ENCODE measurements at regions not wholly inside any gene's neighbourhood (a gene's known extent, or its start where the extent isn't known, plus 50 kb on each side); places are given as distances from the start of the nearest gene placed in this dataset.

DNA sequence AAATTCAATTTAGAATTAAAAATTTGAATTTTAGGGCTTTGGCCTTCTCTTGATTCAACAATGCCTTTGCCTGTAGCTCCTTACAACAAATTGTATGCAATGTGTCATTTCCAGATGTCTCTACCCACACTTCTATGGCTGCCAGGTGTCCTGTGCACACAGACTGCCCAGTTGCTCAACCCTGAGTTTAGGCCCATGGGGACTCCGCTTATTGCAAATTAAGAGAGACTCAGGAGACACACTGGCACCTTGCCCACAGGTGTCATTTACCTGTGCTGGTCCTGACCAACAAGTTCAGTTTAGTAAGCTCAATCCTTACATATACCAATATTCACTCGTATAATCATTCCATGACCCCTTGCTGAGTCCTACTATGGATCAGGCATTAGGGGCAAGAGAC is 236.1 kb downstream of the OMA1 start:
- DNase-seq (ENCODE audit: low read depth in 2 of 2) = no peak

DNA sequence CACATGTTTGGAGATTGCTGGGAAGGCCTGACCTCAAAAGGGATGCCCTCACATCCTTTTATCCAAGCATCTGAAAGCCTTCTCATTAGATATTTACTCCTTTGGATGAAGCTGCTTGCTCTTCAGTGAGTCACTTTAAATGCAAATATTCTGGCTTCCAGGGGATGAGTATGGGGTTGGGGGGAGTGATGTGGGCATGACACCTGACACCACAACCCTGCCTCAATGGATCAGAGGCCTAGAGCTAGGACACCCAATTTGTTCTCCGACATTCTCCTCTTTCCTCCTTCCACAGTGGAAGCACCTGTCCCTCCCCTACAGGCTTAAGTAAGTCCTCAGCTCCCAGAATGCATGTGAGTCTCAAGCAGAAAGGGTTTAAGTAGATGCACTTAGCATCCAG is 238.3 kb downstream of the OMA1 start:
- DNase-seq (ENCODE audit: low read depth in 2 of 2) = no peak

DNA sequence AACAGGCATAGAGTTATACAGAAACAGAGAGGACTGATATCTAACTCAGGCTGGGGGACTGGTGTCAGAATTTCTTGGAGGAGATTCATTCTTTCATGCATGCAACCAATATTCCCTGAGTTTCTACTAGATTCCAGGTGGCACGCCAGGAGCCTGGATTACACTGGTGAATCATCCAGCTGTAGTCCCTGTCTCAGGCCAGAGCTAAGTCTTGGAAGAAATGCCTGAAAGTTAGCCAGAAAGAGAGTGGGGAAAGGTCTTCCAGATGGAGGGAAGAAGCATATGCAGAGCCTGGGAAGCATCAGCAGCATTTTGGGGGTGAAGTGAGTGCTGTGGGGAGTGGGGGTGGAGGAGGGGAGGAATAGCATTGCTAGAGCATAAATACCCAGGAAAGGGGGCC is 239.1 kb downstream of the OMA1 start:
- no peak for DNase-seq (ENCODE audit: low read depth in 2 of 2)

DNA sequence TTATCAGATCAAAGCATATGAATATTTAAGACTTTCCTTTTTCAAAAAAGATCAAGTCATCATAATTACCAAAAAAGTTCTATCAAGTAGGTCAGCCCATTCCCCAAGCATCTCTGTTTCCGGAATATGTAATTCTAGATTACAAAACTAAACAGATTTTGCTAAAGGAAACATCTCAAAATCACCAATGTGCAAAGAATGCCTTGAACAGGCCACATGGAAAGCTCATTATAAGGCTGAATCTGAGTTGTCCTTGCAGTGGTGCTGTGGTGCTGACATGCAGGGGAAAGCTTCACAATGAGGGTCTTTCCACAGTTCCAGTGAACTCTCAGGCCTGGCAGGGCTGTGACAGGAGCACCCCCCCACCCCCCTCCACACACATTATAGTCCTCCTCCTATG is 240.9 kb downstream of the OMA1 start:
- no peak for DNase-seq (ENCODE audit: low read depth in 2 of 2)

DNA sequence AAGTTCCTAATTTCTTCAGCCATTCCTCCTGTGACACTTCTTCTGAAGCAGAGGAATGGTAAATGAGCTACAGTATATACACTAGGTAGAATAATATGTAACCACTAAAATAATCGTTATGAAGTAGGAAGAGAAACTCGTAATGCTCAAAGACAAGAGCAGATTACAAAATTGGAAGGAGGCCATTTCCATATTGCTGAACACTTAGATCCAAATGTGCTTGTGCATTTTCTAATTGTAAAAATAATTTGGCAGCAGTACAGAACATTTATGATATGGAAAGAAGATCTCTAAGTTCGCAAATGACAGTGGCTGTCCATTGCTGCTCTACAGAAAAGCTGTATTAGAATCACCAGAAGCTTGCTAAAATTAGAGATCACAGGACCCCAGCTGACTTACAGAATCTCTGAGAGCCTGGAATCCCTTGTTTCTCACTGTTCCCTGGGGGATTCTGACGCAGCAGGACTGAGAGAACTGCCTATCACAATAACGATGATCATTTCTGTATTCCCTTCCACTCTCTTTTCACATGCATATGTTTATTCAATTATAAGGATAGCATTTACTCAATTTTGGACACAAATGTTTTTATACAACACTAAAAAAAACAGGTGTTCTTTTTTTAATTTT is 242.1 kb downstream of the OMA1 start:
- DNase-seq (ENCODE audit: low read depth in 2 of 2) = no peak

DNA sequence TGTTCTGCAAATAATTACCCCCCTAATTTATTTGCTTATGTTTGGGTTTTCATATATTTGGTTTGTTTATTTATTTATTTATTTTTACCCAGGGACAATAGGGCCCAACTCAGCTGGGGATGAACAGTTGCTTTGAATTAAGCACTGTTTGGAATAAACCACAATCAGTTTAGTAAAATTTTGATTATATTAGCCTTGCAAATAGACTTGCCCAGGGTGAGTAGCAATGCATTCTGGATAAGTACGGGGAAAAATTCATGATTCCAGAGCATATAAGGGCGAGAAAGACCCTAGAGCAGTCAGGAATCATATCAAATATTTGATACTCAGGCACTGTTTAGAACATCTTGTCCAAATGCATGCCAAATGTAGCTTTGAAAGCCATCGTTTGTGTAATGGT is 242.7 kb downstream of the OMA1 start:
- no peak for DNase-seq (ENCODE audit: low read depth in 2 of 2)

DNA sequence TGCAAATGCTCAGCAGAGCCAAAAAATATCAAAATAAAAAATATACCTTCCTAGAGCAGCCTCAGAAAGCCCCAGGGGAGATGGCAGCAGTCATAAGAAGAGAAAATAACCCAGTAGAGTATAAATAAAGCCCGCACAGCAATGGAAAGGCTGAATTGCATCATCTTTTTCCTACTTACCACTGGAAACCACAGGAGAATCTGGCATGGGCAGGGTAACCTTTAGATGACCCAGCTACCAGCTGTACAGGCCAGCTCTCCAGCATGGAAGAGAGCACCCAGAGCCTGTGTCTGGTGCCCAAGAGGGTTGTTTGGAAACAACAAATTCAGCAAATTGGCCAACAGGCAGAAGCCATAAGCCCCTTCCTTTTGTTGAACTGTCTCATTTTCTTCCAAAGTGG is 253.1 kb downstream of the OMA1 start:
- DNase-seq (ENCODE audit: low read depth in 2 of 2) = no peak

DNA sequence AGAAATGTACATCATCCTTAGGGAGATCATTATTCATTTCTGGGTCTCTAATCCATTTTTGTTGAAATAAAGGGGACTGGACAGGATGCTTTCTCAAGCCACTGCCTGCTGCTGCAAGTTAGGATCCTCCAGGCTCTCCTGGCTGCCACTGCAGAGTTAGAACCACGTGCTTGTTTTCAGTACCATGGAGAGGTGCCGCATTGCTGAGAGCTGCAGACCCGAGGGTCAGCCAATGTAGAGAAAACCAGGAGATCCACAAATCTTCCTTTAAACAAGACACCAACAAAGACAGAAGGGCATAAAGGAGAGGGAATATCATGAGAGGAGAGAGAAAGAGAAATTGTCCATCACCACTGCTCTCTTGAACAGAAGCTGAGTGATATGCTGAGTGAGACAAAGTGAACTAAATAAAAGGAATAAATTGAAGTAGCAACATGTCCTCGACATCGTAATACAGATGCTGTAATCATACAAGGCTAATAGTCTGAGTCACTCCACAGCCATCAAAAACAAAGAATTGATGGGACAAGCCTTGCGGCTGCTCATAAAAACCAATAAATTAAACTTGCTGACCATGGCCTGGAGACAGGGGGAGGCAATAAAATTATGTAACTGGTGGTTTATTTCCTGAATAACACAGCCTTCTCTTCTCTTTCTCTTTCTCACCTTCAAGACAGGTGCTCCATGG is 255.7 kb downstream of the OMA1 start:
- DNase-seq (ENCODE audit: low read depth in 2 of 2) = no peak

DNA sequence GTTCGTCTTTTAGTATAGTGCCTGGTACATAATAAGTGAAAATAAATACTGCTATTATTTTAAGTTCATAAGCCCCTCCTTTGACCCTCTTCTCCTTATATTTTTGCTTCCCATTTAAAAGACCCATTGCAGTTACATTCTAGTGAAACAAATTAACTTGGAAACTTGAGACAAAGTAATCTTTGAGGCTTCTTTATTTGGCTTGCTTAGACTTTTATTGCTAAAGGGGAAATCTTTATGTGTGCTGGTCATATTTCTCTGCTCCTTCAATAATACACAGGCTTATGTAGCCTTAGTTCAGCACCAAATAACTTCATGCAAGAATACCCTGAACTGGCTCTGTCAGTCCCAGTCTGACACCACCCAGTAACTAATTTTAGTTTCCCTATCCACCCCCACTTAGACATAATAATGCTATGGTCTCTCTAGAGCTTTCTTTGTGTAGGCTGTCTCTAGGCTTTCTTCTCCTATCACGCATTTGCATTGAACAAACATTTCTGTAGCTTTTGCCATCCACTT is 257.8 kb downstream of the OMA1 start:
- DNase-seq (ENCODE audit: low read depth in 2 of 2) = no peak

DNA sequence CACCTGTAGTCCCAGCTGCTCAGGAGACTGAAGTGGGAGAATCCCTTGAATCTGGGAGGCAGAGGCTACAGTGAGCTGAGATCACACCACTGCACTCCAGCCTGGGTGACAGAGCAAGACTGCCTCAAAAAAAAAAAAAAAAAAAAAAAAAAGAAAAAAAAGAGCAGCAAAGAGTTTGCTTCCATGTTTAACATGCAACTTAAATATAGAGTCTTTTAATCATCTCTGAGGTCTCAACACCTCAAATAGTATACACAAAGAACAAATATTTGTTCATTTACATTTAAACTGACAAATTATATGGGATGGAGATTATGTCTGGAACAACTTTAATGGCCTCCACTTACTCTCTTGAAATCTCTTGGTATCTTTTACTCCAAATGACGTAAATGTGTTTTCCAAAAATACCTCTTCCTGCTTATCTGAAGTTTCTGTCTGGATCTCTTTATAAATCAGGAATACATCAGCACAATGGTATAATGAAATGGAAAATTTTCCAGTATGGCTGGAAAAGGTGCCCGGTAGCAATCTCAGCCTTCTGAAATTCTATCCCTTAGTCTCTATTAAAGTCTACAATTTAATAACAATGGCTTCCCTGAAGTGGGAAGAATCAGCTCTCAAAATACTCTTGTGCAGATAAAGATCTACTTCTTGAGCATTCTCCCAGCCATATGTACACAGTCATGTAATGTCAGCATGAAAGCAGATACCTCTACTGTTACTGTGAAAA is 258.5 kb downstream of the OMA1 start:
- no peak for DNase-seq (ENCODE audit: low read depth in 2 of 2)

DNA sequence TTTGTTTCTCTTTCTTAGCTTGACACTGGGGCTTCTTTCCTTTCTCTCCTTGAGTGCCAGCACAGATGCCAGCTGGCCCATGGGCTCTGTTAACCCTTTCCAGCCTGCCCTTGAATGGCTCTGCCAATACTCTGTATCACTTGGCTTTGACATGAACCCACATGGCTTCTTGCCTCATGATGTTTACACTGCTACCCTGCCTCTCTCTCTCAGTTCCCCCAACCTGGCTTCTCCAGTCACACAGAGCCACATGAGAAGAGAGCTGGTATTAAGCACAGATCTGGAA is 262.4 kb downstream of the OMA1 start:
- no peak for DNase-seq (ENCODE audit: low read depth in 2 of 2)

DNA sequence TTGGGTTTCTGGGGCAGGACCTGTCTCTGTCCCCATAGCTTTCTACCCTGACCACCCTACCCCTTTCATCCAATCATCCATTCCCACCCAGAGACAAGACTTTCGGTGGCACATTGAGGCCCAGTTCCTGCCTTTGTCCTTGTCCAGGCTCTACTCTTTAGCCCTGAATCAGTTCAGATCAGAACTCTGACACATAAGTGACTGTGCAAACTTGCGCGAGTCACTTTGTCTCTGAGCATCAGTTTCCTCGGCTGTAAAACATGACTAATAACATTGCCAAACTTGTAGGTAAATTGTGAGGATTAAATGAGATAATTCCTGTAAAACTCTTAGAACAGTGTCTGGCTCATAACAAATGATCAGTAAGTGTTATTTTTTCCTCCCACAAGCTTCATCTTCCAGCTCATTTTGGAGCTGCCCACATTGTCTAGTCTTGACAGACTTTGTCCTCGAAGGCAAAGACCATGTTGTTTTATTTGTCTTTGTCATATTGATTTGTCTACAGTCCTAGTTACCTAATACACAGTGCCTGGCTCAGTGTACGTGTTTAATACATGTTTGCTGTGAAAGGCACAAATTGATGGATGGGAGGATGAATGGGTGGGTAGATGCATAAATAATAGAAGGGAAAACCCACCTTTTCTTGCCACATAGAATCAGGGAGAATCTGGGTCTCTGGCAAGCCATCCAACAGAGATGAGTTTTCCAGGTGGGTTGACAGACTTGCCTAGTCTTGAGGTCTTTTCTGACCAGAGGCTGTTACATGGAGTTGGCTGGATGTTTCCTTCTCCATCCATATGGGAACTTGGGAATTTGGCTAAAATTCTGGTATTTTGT is 262.9 kb downstream of the OMA1 start:
- no peak for DNase-seq (ENCODE audit: low read depth in 2 of 2)

DNA sequence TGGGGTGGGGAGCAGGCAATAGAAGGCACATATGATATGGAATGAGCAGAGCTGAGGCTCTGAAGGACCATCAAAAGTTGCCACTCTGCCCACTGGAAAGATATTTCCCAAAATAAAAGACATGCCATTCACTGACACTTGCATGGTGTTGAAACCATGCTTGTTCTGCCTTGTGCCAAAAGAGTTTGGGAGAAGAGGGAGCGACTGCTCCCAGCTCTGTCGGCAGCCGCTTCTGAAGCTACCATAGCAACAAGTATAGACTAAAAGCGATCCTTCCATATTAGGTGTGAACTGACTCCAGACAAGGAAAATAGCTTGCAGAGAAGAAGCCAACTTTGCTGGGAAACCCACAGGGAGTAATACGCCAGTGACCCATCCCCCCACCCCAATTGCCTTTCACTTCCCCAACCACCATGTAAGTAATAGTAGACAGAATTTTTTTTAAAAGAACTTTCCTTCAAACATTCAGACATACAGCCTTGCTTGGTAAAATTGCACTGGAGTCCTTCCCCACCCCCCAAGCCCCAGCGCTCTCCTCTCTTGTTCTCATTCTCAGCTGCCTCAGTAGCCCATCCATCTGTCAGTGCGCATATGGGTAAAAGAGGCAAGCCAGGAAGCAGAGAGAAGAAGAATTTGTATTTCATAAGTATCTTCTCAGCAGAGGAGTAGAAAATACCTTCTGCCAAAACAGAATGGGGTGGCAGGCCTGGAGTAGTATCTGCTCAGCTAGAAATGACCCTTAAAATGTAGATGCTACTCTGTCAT is 263.7 kb downstream of the OMA1 start:
- no peak for DNase-seq (ENCODE audit: low read depth in 2 of 2)

DNA sequence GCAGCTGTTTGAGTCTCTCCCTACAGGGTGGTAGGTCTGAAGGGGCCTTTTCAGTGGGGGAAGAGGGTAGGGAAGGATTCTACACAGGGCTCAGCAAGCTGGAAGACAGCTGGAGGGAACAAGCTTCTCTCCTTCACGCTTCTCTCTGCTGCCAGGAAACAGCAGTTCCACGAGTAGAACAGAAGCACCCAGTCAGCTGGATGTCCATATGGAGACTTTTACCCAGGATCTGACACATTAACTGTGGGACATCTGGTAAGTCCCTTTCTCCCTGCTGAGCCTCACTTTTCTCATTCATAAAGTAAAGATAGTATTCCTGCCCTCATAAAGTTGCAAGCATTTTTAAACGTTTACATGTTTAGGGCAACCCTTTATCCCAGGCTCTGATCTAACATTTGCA is 280.3 kb downstream of the OMA1 start:
- DNase-seq (ENCODE audit: low read depth in 2 of 2) = no peak

DNA sequence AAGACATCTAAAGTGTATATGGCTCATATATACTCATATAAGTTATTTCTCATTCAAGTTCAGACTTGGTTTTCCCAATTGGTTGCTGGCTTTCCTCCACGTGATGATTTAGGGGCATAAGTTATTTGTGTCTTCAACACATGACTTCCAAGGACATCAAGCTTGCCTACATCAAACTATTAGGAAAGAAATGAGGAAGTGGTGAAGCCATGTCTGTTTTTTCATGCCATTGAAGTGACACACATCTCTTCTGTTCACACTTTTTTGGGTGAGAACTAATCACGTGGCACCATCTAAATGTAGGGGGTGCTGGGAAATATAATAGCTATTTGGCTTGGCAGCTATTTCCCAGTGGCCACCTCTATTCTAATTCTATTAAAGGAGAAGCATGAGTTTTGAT is 282.1 kb downstream of the OMA1 start:
- DNase-seq (ENCODE audit: low read depth in 2 of 2) = no peak

DNA sequence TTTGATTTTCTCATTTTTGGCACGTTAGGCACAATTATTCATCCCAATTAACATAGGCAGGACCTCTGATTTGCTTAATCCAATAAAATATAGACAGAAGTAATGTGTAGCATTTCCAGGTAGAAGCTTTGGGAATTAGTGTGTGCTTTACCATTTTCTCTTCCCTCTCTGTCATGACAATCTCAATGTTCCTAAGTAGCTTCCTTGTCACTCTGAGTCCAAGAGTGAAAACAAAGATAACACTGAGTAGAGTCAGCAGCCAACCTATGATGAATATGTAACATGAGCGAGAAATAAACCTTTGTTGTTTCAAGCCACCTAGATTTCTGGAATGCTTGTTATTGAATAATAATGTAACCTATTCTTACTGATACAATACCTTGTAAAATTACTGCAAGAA is 283.8 kb downstream of the OMA1 start:
- no peak for DNase-seq (ENCODE audit: low read depth in 2 of 2)

DNA sequence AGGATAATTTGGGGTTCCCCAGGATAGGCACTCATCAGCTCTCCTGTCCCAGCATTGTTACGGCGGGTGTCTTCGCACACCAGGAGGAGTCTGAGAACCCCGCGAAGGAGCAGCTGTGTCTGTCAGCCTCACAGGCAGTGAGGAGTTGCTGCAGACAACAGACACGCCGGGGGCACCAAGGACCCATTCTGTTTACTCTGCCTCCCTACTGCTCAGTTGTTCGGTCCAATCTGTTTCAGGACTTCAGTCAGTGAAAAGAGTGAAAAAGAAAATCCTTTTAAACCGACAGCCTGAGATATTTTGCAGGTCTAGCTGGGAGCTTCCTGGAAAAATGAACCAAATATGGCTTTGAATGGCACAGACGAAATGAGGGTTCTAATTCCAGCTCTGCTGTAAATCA is 288.4 kb downstream of the OMA1 start:
- DNase-seq (ENCODE audit: low read depth in 2 of 2) = no peak

DNA sequence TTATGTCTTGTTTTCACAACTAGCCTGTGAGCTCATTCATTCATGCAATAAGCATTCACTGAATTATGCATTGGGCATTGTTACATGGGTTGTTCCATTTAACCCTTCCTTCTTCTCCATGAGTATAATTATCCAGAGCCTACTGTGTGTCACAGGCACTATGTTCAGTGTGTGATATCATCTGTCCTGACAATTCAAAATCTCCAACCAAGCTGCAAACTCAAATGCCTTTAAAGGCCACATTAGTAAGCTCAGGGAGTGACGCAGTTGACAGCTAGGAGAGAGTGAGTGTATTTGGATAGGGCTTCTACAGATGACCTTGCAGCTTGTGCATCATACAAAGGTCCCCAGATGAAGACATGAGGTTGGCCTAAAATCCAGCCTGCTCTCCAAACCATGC is 289.5 kb downstream of the OMA1 start:
- no peak for DNase-seq (ENCODE audit: low read depth in 2 of 2)

DNA sequence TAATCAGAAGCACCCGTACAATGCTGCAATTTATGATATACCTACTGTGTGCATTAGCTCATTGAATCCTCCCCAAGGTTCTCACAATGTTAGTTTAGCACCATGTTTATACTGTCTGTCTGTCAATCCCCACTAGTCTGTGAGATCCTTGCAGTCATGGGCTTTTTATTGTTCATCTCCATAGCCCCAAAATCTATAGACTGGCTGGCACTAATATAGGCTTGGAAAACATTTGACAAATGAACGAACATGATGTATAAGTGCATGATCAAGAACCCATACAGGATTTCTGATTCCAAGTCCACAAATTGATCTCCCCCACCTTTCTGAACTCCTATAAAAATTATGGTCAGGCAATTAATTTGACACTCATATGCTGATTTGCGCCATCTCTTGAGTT is 290.0 kb downstream of the OMA1 start:
- no peak for DNase-seq (ENCODE audit: low read depth in 2 of 2)

DNA sequence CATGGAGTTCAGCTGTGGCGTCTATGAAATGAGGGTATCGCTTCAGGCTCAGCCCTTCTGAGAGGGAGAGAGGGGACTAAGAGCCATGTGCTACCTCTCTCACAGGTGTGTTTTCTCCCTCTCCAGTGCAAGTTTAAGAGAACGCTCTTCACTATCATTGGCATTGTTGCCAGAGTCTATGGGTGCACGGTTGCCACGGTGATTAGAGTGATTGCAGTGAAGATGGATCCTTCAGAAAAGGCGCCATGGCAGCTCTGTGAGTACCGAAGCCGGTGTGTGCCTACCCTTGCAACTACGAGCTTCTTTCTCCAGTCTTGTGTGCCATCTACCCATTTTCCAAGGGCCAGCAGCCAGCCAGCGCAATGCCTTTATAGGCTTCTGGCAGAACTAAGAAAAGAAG is 290.5 kb downstream of the OMA1 start:
- no peak for DNase-seq (ENCODE audit: low read depth in 2 of 2)

DNA sequence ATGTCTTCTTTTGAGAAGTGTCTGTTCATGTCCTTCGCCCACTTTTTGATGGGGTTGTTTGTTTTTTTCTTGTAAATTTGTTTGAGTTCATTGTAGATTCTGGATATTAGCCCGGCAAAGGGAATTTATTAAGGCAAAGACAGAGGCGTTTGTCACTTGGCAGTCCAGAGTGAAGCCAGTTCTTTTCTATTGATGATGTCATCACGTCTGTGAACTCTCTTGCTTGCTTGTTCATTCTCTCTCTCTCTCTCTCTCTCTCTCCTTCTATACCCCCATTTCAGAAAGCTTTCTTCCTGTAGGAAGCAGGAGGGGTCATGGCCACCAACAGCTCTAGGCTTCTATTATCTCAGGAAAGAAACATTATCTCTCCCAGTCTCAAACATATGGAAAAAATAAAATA is 291.3 kb downstream of the OMA1 start:
- no peak for DNase-seq (ENCODE audit: low read depth in 2 of 2)

Measured in stimulated activated CD4-positive, alpha-beta T cell treated with anti-CD3 and anti-CD28 coated beads, Interleukin-1b, Interleukin-23, amount 100 ng/mL, for 1 hour (primary cell).